IPS DF 6.9 (cell line): ENCODE measurements at regions not wholly inside any gene's neighbourhood (a gene's known extent, or its start where the extent isn't known, plus 50 kb on each side); places are given as distances from the start of the nearest gene placed in this dataset.

ENCODE experiments used
- DNase-seq: peaks from one replicate; pipeline ENCODE4 v3.0.0-alpha.2; 2013; ENCODE audit warnings: low read depth, low spot score
- H3K27ac ChIP-seq: one replicate; pipeline ENCODE4 v1.5.1; 2013; ENCODE audit warnings: low read length, control low read depth
- H3K27me3 ChIP-seq: 2 replicates; pipeline ENCODE4 v1.6.1; 2013; ENCODE audit warnings: mild to moderate bottlenecking, low read length; ENCODE audit not compliant: control insufficient read depth, insufficient read depth
- H3K36me3 ChIP-seq: 2 replicates; pipeline ENCODE4 v1.6.1; 2013; ENCODE audit warnings: low read length; ENCODE audit not compliant: control insufficient read depth, insufficient read depth
- H3K4me1 ChIP-seq: 2 replicates; pipeline ENCODE4 v1.6.1; 2013; ENCODE audit warnings: low read length; ENCODE audit not compliant: control insufficient read depth, insufficient read depth
- H3K4me3 ChIP-seq: 2 replicates; pipeline ENCODE4 v1.5.1; 2013; ENCODE audit warnings: mild to moderate bottlenecking, low read length
- H3K9me3 ChIP-seq: 2 replicates; pipeline ENCODE4 v1.6.1; 2013; ENCODE audit warnings: low read length, inconsistent platforms; ENCODE audit not compliant: control insufficient read depth, insufficient read depth
- WGBS: extraction: QIAGEN DNeasy Blood & Tissue Kit; methylation state at CpG from one replicate; pipeline ENCODE4 v1.1.7; 2013; ENCODE audit warnings: mixed read lengths, missing lambda C conversion rate; ENCODE audit not compliant: insufficient read length, insufficient coverage; 5-methylcytosine and 5-hydroxymethylcytosine counted together

DNA sequence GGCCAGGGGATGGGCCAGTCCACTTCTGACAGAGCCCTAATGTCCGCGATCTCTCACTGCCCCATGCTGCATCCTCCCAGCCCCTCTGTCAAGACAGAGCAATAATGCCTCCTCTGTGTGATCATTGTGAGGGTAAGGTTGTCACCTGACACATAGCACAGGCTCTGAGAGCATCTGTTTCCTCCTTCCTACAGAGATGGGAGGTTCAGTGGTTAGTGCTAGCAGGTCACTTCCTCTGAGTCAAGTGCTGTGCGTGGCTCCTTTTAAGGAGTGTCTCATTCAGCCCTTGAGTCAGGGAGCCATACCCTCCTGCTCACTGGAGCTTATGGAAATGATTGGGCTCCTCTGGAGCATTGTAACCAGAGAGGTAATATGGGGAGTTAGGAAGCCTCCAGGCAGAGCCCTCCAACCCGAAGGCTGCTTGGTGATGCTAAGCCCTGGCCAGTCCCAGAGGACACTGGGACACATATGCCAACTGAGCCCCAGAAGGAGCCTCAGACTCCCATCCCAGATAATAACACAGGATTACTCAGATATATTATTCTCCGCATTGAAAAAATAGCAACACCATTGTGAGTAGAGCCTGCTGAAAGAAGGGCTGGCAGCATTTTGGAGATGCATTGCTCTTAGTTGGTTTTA lies 189.0 kb downstream of the GALNT1 start:
- Histone ChIP-seq H3K4me1 (no peaks in the 10 kb centered on the region; the same call in 1 of the 2 replicates), H3K27ac (no peak overlapping the region), H3K36me3 (no peaks in the 10 kb centered on the region), H3K4me3 (no peak overlapping the region), H3K9me3 (no peaks in the 10 kb centered on the region), H3K27me3 (no peaks in the 10 kb centered on the region)
- WGBS, result no CpG with 5 or more reads among the region's 5 CpGs
- DNase-seq, result no peak

DNA sequence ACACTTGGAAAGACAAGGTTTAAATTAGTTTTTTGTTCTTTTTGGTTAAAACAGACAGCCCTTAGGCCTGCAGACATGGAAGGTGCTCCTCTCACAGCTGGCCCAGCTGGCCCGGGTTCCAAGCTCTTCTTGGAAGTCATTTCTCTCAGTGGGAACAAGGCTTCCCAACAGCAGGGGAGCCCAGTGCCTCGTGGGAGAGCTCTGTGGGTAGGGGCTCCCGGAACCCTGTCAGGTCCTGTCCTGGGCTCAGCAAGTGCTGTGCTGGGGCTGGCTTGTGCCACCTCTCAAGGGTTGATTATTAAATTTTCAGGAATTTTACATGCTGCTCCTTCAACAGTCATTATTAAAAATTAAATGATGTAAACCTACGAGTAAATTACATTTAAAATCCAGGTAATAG lies 189.6 kb downstream of the GALNT1 start:
- no peaks in the 10 kb centered on the region; the same call in 1 of the 2 replicates for H3K4me1 ChIP-seq
- H3K36me3 ChIP-seq, result no peaks in the 10 kb centered on the region
- H3K9me3 ChIP-seq, result no peaks in the 10 kb centered on the region
- H3K27me3 ChIP-seq, result no peaks in the 10 kb centered on the region
- WGBS, result no CpG with 5 or more reads among the region's 4 CpGs
- DNase-seq, result no peak
- H3K27ac ChIP-seq, result no peak overlapping the region
- no peak overlapping the region for H3K4me3 ChIP-seq

DNA sequence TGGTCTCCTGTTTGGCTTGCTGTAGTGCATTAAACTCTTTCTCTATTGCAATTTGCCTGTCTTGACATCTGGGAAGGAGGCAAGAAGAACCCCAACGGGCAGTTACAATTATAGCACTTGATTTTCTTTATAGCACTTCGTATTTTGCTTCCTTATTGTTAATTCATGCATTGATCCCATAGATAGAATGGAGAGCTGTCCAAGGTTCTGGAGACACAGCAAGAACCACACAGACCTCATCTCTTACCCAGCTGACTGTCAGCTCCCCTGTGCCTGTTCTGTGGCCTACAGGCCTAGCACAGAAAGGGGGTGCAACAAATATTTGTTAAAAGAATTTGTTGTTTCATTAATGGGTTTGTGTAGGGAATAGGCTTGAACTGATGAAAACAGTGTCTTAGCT lies 194.3 kb downstream of the GALNT1 start:
- Histone ChIP-seq H3K9me3 (no peaks in the 10 kb centered on the region), H3K27me3 (no peaks in the 10 kb centered on the region), H3K4me1 (no peaks in the 10 kb centered on the region; the same call in 1 of the 2 replicates), H3K4me3 (no peak overlapping the region), H3K27ac (no peak overlapping the region), H3K36me3 (no peaks in the 10 kb centered on the region)
- no peak for DNase-seq
- WGBS, result no CpG with 5 or more reads among the region's 2 CpGs

DNA sequence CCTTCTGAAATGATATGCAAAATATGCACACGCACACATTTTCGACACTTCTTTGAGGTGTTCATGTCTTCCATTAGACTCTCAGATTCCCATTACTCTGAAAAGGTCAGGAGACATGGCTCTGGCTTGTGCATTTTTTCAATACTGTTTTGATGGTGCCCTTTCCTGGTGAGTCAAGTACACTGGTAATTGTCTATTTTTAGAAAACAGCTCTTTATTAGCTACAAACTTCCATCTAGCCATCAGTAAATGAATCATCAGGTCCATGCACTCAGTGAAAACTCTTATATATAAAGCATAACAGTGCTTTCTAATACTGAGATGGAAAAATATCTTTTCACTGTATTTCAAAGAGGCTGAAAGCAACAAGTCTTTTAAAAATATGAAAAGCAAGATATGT lies 194.9 kb downstream of the GALNT1 start:
- Histone ChIP-seq H3K27ac (no peak overlapping the region), H3K36me3 (no peaks in the 10 kb centered on the region), H3K9me3 (no peaks in the 10 kb centered on the region), H3K4me3 (no peak overlapping the region), H3K4me1 (no peaks in the 10 kb centered on the region; the same call in 1 of the 2 replicates), H3K27me3 (no peaks in the 10 kb centered on the region)
- no CpG with 5 or more reads among the region's 2 CpGs for WGBS
- DNase-seq, result no peak

DNA sequence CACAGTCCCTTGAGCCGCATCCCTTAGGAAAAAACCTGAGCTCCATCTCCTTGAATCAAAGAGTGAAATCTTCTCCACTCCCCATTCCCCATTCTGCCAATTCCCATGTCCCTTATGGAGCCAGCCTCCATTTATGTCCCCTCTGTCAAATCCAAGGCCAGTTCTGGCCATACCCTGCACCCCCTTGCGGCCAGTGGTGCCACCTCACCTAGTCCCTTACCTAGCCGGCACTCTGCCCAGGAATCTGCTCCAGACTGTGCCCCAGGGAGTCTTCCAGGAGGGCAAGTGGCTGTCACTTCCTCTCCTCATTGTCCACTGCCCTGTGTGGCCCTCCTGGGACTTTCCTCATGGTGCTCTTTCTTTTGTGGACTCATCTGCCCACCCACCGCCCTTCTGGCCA lies 195.4 kb upstream of the RMP24 start:
- DNase-seq, result no peak
- no CpG with 5 or more reads among the region's 4 CpGs for WGBS

DNA sequence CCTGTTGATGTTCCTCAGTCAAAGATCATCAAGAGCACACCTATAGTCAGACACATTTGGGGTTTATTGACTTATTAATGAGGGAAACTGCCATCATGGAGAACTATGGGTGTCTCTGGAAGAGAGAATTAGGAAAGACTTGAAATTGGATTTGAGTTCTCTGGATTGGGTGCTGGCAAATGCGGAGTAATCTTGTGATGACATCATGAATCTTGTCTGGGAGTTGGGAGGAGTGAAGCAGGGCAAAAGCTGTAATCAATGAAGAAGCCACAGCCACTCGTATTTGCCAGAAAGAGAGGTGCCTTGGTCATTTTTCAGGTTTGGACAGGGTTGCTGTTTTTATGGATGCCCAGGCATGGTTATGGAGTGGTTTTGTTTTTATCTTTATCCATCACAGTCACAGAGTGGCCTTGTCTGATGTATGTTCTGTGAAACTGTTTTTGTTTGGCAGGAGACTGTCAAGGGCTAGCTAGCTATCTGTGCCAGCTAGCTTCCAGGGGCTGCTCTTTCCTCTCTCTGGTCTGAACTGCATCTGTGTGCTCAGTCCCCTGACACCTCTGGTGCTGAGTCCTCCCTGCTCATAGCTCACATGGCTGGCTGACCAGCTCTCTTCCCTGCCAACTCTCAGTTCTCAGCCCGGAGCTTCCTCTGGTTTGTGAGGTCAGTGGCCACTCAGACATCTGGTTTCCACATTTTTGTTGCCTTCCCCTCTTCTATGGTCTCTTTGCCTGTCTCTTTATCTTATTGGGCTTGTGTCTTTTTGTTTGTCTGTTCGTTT lies 193.4 kb upstream of the RMP24 start:
- Histone ChIP-seq H3K36me3 (no peaks in the 10 kb centered on the region), H3K4me3 (no peak overlapping the region), H3K4me1 (no peaks in the 10 kb centered on the region), H3K27me3 (no peaks in the 10 kb centered on the region), H3K9me3 (no peaks in the 10 kb centered on the region), H3K27ac (no peak overlapping the region)
- WGBS, result no CpG with 5 or more reads among the region's 4 CpGs
- DNase-seq, result no peak

More for the DNA sequence above, 195.4 kb upstream of the RMP24 start:
- Histone ChIP-seq H3K27me3 (no peaks in the 10 kb centered on the region), H3K4me3 (no peak overlapping the region), H3K9me3 (no peaks in the 10 kb centered on the region), H3K36me3 (no peaks in the 10 kb centered on the region), H3K4me1 (no peaks in the 10 kb centered on the region; the same call in 1 of the 2 replicates), H3K27ac (no peak overlapping the region)

DNA sequence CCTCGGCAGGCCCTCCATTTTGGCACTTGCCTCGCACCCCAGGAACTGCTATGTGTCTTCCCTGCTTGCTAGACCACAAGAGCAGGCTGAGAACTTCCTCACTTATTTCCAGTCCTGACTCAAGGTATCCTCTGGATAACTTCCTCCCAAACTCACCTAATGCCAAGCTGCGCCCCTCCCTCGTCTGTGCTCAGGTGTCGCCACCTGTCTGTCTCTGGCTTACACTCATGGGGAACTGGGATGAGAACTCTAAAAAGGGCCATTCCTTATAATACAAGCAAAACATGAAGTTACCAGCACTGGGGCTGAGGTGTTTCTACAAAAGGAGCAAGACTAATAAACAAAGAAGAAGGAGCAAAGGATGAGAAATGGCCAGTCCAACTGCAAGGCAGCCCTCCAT lies 191.5 kb upstream of the RMP24 start:
- WGBS, result no CpG with 5 or more reads among the region's 5 CpGs
- H3K27ac ChIP-seq, result no peak overlapping the region
- H3K36me3 ChIP-seq, result no peaks in the 10 kb centered on the region
- H3K4me1 ChIP-seq, result no peaks in the 10 kb centered on the region
- H3K4me3 ChIP-seq, result no peak overlapping the region
- no peak for DNase-seq
- H3K27me3 ChIP-seq, result no peaks in the 10 kb centered on the region
- H3K9me3 ChIP-seq, result no peaks in the 10 kb centered on the region

DNA sequence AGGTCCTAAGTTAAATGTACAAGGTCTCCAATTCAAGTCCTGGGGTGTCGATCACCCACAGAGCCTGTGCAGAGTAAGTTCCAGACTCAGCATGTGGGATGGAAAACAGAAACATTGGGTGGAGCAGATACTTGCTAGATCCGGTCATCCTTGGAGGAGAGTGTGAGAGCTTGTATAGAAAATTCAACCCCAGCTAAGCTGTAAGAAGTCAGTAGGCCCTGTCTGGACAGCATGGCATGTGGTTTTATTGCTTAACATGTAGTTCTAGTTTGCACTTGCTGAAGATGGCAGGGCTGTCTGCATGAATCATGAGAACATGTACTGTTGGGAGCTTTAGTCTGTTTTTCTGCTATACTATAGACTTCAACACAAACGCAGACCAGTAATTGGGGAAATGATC lies 189.6 kb upstream of the RMP24 start:
- WGBS, result no CpG with 5 or more reads among the region's 3 CpGs
- Histone ChIP-seq H3K36me3 (no peaks in the 10 kb centered on the region), H3K27me3 (no peaks in the 10 kb centered on the region), H3K9me3 (no peaks in the 10 kb centered on the region), H3K27ac (no peak overlapping the region), H3K4me3 (no peak overlapping the region), H3K4me1 (no peaks in the 10 kb centered on the region)
- DNase-seq, result no peak

DNA sequence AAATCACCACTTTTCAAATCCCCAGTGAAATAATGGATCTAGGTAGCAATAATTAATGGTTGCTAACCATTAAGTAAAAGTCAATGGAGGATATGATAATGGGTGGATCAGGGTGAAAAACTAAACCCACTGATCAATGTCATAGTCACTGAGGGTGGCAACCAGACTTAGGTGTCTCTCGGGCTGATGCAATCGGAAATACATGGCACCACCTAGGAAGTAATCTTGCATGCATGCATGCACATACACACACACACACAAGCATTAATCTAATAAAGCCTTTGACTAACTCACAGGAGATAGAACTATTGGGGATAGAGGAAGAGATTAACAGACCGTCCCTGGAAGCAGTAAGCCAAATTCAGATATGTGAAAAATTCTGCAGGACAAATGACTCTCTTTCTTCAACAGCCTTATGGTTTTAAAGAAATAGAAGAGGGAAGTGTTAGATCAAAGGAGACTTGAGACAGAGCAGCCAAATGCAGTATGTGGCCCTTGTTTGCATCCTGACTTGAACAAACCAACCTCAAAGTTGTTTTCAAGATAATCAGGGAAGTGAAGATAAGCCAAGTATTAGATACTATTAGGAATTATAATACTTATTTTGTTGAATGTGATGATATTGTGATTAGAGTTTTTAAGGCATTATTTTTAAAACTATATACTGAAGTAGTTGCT lies 186.0 kb upstream of the RMP24 start:
- H3K9me3 ChIP-seq, result no peaks in the 10 kb centered on the region
- H3K4me3 ChIP-seq, result no peak overlapping the region
- no peak overlapping the region for H3K27ac ChIP-seq
- H3K4me1 ChIP-seq, result no peaks in the 10 kb centered on the region
- H3K36me3 ChIP-seq, result no peaks in the 10 kb centered on the region
- no peaks in the 10 kb centered on the region for H3K27me3 ChIP-seq
- no peak for DNase-seq
- WGBS, result no CpG with 5 or more reads among the region's 3 CpGs

DNA sequence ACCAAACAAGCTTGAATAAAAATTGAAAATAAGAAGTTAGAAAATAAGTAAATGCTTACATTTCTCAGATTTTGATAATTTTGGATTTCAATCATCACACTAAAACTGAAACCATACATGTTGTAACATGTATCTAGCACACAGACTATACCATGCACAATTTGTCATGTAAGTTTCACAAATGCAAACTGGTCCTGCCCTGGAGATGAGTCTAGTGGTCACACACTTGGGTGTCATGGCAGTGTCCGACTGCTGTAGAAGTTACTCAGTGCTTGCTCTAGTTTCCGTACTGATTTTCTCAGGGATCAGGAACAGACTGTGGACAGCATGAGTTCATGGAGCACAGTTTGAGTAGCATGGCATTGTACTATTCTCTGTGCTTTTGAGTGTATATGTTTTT lies 182.9 kb upstream of the RMP24 start:
- no peak overlapping the region for H3K4me3 ChIP-seq
- no peak overlapping the region for H3K27ac ChIP-seq
- H3K4me1 ChIP-seq, result no peaks in the 10 kb centered on the region
- no peak for DNase-seq
- H3K36me3 ChIP-seq, result no peaks in the 10 kb centered on the region
- no peaks in the 10 kb centered on the region for H3K27me3 ChIP-seq
- H3K9me3 ChIP-seq, result no peaks in the 10 kb centered on the region
- WGBS, result no CpG with 5 or more reads among the region's 2 CpGs
